Endothelial cell (in vitro differentiated cells): ENCODE measurements at regions not wholly inside any gene's neighbourhood (a gene's known extent, or its start where the extent isn't known, plus 50 kb on each side); places are given as distances from the start of the nearest gene placed in this dataset.

ENCODE experiments used
- DNase-seq: peaks from one replicate; pipeline ENCODE4 v3.0.0; 2021; ENCODE audit warnings: low spot score
- H3K27ac Mint-ChIP-seq: one replicate; pipeline ENCODE4 v1.8.0; 2021; ENCODE audit warnings: mixed read lengths, inconsistent platforms; ENCODE audit not compliant: unreplicated experiment
- H3K27me3 Mint-ChIP-seq: one replicate; pipeline ENCODE4 v1.8.0; 2021; ENCODE audit warnings: mild to moderate bottlenecking, moderate library complexity, mixed read lengths, inconsistent platforms; ENCODE audit not compliant: unreplicated experiment
- H3K36me3 Mint-ChIP-seq: one replicate; pipeline ENCODE4 v1.8.0; 2021; ENCODE audit warnings: mild to moderate bottlenecking, low read depth, mixed read lengths, inconsistent platforms; ENCODE audit not compliant: unreplicated experiment
- H3K4me1 Mint-ChIP-seq: one replicate; pipeline ENCODE4 v1.8.0; 2021; ENCODE audit warnings: mild to moderate bottlenecking, mixed read lengths, inconsistent platforms; ENCODE audit not compliant: unreplicated experiment
- H3K4me3 Mint-ChIP-seq: one replicate; pipeline ENCODE4 v1.8.0; 2021; ENCODE audit warnings: mild to moderate bottlenecking, mixed read lengths, inconsistent platforms; ENCODE audit not compliant: unreplicated experiment
- H3K9me3 Mint-ChIP-seq: one replicate; pipeline ENCODE4 v1.8.0; 2021; ENCODE audit warnings: mixed read lengths, inconsistent platforms; ENCODE audit not compliant: unreplicated experiment
- TF ChIP-seq, protein P1 (sequence below): fragments of 200-600 bp; sonication (generic); IDR thresholded peaks from one replicate; pipeline ENCODE4 v1.5.0; 2021; ENCODE audit warnings: antibody characterized with exemption; ENCODE audit not compliant: unreplicated experiment

DNA sequence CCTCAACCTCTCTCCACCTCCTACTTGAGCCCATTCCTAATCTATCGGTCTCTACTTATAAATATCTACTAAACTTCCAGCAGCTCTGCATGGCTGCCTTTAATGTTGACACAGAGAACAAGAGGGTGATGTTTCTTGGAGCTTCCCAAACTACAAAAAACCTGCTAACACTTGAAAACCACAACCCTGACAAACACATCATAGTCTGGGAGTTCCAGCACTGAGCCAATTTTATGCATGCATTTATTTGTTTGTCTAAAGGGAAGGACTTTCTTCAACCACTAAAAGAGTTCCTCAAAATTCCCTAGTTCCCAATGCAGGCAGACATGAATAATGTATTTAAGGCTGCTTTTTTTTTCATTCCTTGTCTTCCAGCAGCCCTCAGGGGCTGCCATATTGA lies 331.8 kb upstream of the XYLT1 start:
- TF ChIP-seq, protein P1, sequence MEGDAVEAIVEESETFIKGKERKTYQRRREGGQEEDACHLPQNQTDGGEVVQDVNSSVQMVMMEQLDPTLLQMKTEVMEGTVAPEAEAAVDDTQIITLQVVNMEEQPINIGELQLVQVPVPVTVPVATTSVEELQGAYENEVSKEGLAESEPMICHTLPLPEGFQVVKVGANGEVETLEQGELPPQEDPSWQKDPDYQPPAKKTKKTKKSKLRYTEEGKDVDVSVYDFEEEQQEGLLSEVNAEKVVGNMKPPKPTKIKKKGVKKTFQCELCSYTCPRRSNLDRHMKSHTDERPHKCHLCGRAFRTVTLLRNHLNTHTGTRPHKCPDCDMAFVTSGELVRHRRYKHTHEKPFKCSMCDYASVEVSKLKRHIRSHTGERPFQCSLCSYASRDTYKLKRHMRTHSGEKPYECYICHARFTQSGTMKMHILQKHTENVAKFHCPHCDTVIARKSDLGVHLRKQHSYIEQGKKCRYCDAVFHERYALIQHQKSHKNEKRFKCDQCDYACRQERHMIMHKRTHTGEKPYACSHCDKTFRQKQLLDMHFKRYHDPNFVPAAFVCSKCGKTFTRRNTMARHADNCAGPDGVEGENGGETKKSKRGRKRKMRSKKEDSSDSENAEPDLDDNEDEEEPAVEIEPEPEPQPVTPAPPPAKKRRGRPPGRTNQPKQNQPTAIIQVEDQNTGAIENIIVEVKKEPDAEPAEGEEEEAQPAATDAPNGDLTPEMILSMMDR, result no peak
- H3K36me3 Mint-ChIP-seq, result no peaks in the 10 kb centered on the region
- H3K27me3 Mint-ChIP-seq, result no peaks in the 10 kb centered on the region
- H3K27ac Mint-ChIP-seq, result no peak overlapping the region
- no peaks in the 10 kb centered on the region for H3K9me3 Mint-ChIP-seq
- H3K4me3 Mint-ChIP-seq, result no peak overlapping the region
- no peak for DNase-seq
- H3K4me1 Mint-ChIP-seq, result peaks cover 9% of the 10 kb centered on the region

DNA sequence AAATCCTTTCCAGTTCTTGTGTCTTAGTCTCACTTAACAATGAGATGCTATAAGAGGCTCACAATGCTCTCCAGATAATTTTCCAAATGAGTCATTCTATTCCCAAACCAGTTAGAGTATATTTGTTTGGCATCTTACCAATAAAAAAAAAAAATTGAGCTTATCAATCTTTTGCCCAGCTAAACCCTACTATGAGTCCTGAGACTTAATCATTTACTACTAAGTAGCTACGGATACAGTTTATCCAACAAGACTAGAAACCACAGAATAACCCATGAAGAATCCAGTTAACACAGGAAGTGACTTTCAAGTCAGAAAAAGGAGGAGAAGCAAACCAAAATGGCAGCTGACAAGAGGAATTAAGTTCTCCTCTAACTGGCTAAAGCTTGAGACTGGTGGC lies 330.3 kb upstream of the XYLT1 start:
- TF ChIP-seq, protein P1, result no peak
- H3K36me3 Mint-ChIP-seq, result no peaks in the 10 kb centered on the region
- no peak for DNase-seq

DNA sequence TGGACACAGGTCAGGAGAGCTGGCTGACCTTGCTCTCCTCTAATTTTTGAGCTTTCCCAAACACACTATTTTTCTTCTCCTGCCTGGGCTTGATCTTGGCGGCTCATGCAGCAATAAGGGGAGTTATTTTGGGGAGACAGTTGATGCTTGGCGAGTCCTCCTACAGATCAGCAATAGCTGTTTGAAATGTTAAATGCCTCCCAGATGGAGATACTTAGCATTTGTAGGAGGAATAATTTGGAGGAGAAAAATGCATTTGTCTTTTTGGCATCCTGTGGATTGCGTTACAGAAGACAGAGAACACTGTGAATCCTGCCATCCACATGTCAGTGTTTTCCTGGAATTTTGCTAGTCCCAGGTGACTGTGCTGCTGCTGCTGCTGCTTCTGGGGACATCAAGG lies 328.0 kb upstream of the XYLT1 start:
- DNase-seq, result no peak
- Mint-ChIP-seq H3K27ac (no peak overlapping the region), H3K4me3 (no peak overlapping the region), H3K4me1 (peaks cover 2% of the 10 kb centered on the region), H3K9me3 (no peaks in the 10 kb centered on the region), H3K36me3 (no peaks in the 10 kb centered on the region), H3K27me3 (no peaks in the 10 kb centered on the region)
- TF ChIP-seq, protein P1, result no peak

More for the DNA sequence above, 330.3 kb upstream of the XYLT1 start:
- Mint-ChIP-seq H3K9me3 (no peaks in the 10 kb centered on the region), H3K27ac (no peak overlapping the region), H3K4me1 (peaks cover 8% of the 10 kb centered on the region), H3K27me3 (no peaks in the 10 kb centered on the region), H3K4me3 (no peak overlapping the region)

DNA sequence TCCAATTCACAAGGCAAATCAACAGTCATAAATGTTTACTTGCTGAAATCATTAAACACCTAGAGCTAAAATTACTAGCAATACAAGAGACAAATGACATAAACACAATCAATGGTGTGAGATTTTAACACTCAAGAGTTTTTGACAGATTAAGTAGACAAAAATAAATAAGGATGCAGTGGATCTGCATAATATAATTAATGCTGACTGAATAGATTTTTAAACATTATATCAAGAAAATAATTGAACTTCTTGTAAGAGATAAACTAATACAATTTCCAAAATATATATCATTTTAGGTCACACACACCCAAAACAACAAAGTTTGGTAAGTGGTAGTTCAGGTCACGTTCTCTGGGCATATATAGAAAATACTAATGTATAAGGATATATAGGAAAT lies 322.6 kb upstream of the XYLT1 start:
- Mint-ChIP-seq H3K27ac (no peak overlapping the region), H3K4me3 (no peak overlapping the region), H3K9me3 (no peaks in the 10 kb centered on the region), H3K36me3 (no peaks in the 10 kb centered on the region), H3K27me3 (peaks cover 2% of the 10 kb centered on the region), H3K4me1 (no peaks in the 10 kb centered on the region)
- DNase-seq, result no peak
- TF ChIP-seq, protein P1, result no peak

DNA sequence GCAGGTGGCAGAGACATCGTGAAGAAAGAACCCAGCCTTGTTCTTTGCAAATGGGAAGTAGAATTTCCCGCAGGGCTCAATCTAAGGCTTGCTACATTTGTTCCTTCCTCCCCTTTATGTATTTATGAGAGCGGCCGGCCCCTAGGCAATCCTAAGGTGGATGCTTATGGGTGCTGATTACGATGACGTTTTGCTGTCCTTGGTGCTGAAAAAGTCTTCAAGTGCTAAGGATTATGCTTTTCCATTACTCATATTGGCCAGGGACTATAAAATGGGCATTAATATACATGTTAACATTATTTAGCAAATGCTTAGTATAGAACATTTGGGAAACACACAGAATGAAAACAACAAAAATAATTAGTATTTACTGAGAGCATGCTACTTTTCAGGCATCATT lies 313.3 kb upstream of the XYLT1 start:
- DNase-seq, result peak; percentile 9
- Mint-ChIP-seq H3K9me3 (no peaks in the 10 kb centered on the region), H3K4me3 (no peak overlapping the region), H3K27ac (no peak overlapping the region), H3K4me1 (no peaks in the 10 kb centered on the region), H3K27me3 (no peaks in the 10 kb centered on the region), H3K36me3 (no peaks in the 10 kb centered on the region)
- TF ChIP-seq, protein P1, result no peak
